Keratinocyte (primary cell): ENCODE measurements at regions not wholly inside any gene's neighbourhood (a gene's known extent, or its start where the extent isn't known, plus 50 kb on each side); places are given as distances from the start of the nearest gene placed in this dataset.

Experiments
- CTCF ChIP-seq, 3 experiments: IDR thresholded peaks in 1 of 3; conservative IDR thresholded peaks in 1 of 3; optimal IDR thresholded peaks in 1 of 3; 2 replicates in 2 of 3; 3 replicates in 1 of 3; pipeline versions ENCODE3 to v1.5.1; 2011; ENCODE audit warnings: low read length in 3 of 3, mild to moderate bottlenecking in 3 of 3, moderate library complexity in 2 of 3, control low read depth in 1 of 3, inconsistent platforms in 1 of 3; ENCODE audit not compliant: insufficient read depth in 2 of 3; ENCODE audit errors: extremely low read depth in 1 of 3
- EZH2 ChIP-seq: IDR thresholded peaks from one replicate; pipeline ENCODE4 v1.6.1; 2012; ENCODE audit warnings: inconsistent platforms, mild to moderate bottlenecking, low read length, moderate library complexity

- no peak for TF ChIP-seq CTCF (optimal IDR thresholded peaks at IDR 0.05 in 1 of 3, IDR thresholded peaks at IDR 0.05 in 1 of 3, conservative IDR thresholded peaks at IDR 0.05 in 1 of 3; ENCODE audit: extremely low read depth in 1 of 3, insufficient read depth in 2 of 3, low read length in 3 of 3)
- no peak for TF ChIP-seq EZH2
Measured at GRCh38 chr1:103945774-103946173, 196.1 kb downstream of the AMY1C start.
